COLO829 (cell line): ENCODE measurements at regions not wholly inside any gene's neighbourhood (a gene's known extent, or its start where the extent isn't known, plus 50 kb on each side); places are given as distances from the start of the nearest gene placed in this dataset.
A peak's percentile ranks its signal among the peaks of the same experiment; 100 is the strongest.

Experiments
- DNase-seq: peaks from one replicate; pipeline ENCODE4 v3.0.0; 2012; ENCODE audit warnings: low spot score

- no peak for DNase-seq
Observed at GRCh38 chr16:85426806-85427205, 186.3 kb upstream of the GSE1 start.

- DNase-seq, result peak; percentile 3
Observed at GRCh38 chr16:85428168-85428898, 184.8 kb upstream of the GSE1 start.

GRCh38 chr16:85428899-85429775 lies 184.0 kb upstream of the GSE1 start:
- DNase-seq, result no peak

- DNase-seq, result no peak
Observed at GRCh38 chr16:85429776-85430522, 183.2 kb upstream of the GSE1 start.

- no peak for DNase-seq
Observed at GRCh38 chr16:85430523-85431421, 182.3 kb upstream of the GSE1 start.

GRCh38 chr16:85431431-85432124 lies 181.5 kb upstream of the GSE1 start:
- no peak for DNase-seq

- DNase-seq, result no peak
Observed at GRCh38 chr16:85432606-85433005, 180.5 kb upstream of the GSE1 start.

GRCh38 chr16:85433477-85433876 lies 179.6 kb upstream of the GSE1 start:
- no peak for DNase-seq

GRCh38 chr16:85435286-85435685 lies 177.8 kb upstream of the GSE1 start:
- DNase-seq, result no peak

- DNase-seq, result no peak
Observed at GRCh38 chr16:85435700-85436099, 177.4 kb upstream of the GSE1 start.

GRCh38 chr16:85436207-85436606 lies 176.9 kb upstream of the GSE1 start:
- DNase-seq, result no peak

GRCh38 chr16:85436636-85437165 lies 176.4 kb upstream of the GSE1 start:
- DNase-seq, result no peak

GRCh38 chr16:85437166-85438052 lies 175.7 kb upstream of the GSE1 start:
- no peak for DNase-seq

GRCh38 chr16:85438981-85439685 lies 174.0 kb upstream of the GSE1 start:
- DNase-seq, result no peak

- no peak for DNase-seq
Observed at GRCh38 chr16:85440744-85441143, 172.4 kb upstream of the GSE1 start.

GRCh38 chr16:85441189-85441889 lies 171.8 kb upstream of the GSE1 start:
- no peak for DNase-seq

- no peak for DNase-seq
Observed at GRCh38 chr16:85441890-85442670, 171.0 kb upstream of the GSE1 start.

GRCh38 chr16:85443116-85443515 lies 170.0 kb upstream of the GSE1 start:
- no peak for DNase-seq
